Adrenal gland (tissue), 5 donors: ENCODE measurements at regions not wholly inside any gene's neighbourhood (a gene's known extent, or its start where the extent isn't known, plus 50 kb on each side); places are given as distances from the start of the nearest gene placed in this dataset.

ENCODE experiments used
- CTCF ChIP-seq, 6 experiments: fragments of 450-650 bp in 4 of 6; fragments of 200-600 bp in 2 of 6; sonication (generic) in 1 of 6; IDR thresholded peaks; 1 replicate in 5 of 6; 2 replicates in 1 of 6; pipeline versions ENCODE4 v1.5.1 to v1.8.0; 2016 to 2021; ENCODE audit warnings: antibody characterized with exemption in 6 of 6, mild to moderate bottlenecking in 2 of 6, moderate library complexity in 1 of 6
- POLR2A ChIP-seq, 2 donors: fragments of 450-650 bp; IDR thresholded peaks; one replicate each; pipeline ENCODE4 v1.6.1; 2017; ENCODE audit warnings: antibody characterized with exemption in 2 of 2, mild to moderate bottlenecking in 2 of 2, moderate library complexity in 1 of 2
- donor health status: DM: no; HTN: no; CAD: no.

GRCh38 chr7:34247468-34247867 is 342.1 kb downstream of the BMPER start:
- TF ChIP-seq CTCF (IDR thresholded peaks at IDR 0.05) (no peak), POLR2A (IDR thresholded peaks at IDR 0.05) (no peak)
